ENCODE measurements at regions not wholly inside any gene's neighbourhood (a gene's known extent, or its start where the extent isn't known, plus 50 kb on each side); places are given as distances from the start of the nearest gene placed in this dataset.

DNA sequence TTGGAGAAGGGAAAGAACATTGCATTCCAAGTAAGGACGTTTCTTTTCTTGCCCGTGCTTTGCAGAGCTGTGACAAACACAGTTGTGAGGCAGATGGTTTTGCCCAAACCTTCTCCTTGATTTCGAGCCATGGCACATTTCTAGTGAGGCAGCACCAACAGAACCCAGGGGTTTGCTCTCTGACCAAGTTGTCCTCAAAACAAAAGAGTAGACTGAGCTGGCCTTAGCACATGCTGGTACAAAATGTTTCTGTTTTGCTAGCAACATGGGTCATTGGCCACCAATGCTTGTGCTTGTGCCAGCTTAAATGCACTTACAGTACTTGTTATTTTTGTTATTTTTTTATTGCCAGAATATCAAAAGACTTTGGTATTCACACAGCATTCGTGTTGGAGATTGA lies 328.8 kb downstream of the GADD45G start:
- no peak for DNase-seq (ENCODE audit: low read depth, low spot score)
- ChIA-PET RAD21 (ENCODE audit: low non-redundant PET in 1 of 2, low total read pairs in 2 of 2, uncharacterized antibody in 2 of 2, unreplicated experiment in 2 of 2) (no interaction called here), POLR2A (no interaction called here), CTCF (no interaction called here)
- H3K36me3 ChIP-seq (ENCODE audit: control insufficient read depth in 1 of 2, insufficient read depth in 2 of 2, low read length in 2 of 2): no peaks in the 10 kb centered on the region
- H3K79me2 ChIP-seq (ENCODE audit: insufficient read depth, low read length): no peaks in the 10 kb centered on the region
- no peak overlapping the region for H3K9ac ChIP-seq (ENCODE audit: low read length)
- no peak overlapping the region for H3K4me2 ChIP-seq (ENCODE audit: low read length)
- no peak overlapping the region for H3K4me3 ChIP-seq (replicated peaks in 1 of 2; ENCODE audit: low read depth in 1 of 2, low read length in 2 of 2)
- H2AFZ ChIP-seq (ENCODE audit: low read depth, low read length, poor library complexity, severe bottlenecking): no peak overlapping the region
- H4K20me1 ChIP-seq (ENCODE audit: insufficient read depth): no peaks in the 10 kb centered on the region
- no peaks in the 10 kb centered on the region for H3K9me2 ChIP-seq (ENCODE audit: insufficient read depth)
- intact Hi-C loops (cut with micrococcal nuclease): no loop called here
- no peaks in the 10 kb centered on the region for H3K4me1 ChIP-seq (ENCODE audit: control insufficient read depth in 1 of 2, insufficient read depth in 2 of 2, low read length in 2 of 2)
- H3K9me3 ChIP-seq (ENCODE audit: control insufficient read depth in 1 of 2, insufficient read depth in 1 of 2, low read depth in 1 of 2, low read length in 2 of 2): no peaks in the 10 kb centered on the region
- no peak for TF ChIP-seq POLR2AphosphoS5 (IDR thresholded peaks at IDR 0.05; ENCODE audit: low read depth, low read length)
- no peak for TF ChIP-seq TCF7L2 (IDR thresholded peaks at IDR 0.05; ENCODE audit: borderline replicate concordance, extremely low read depth, insufficient read depth, insufficient read length)
- TF ChIP-seq SP1 (IDR thresholded peaks at IDR 0.05; ENCODE audit: low read depth): no peak
- no peak for TF ChIP-seq EZH2phosphoT487 (IDR thresholded peaks at IDR 0.05; ENCODE audit: borderline replicate concordance)
- no peak for TF ChIP-seq RAD21 (IDR thresholded peaks at IDR 0.05; ENCODE audit: low read depth)
- no peak for TF ChIP-seq CBX3 (IDR thresholded peaks at IDR 0.05; ENCODE audit: low read depth)
- TF ChIP-seq SRF (IDR thresholded peaks at IDR 0.05; ENCODE audit: low read depth): no peak
- TF ChIP-seq POLR2A (IDR thresholded peaks at IDR 0.05; ENCODE audit: borderline replicate concordance, extremely low read depth, insufficient read depth, insufficient read length): no peak
- TF ChIP-seq, protein P1, sequence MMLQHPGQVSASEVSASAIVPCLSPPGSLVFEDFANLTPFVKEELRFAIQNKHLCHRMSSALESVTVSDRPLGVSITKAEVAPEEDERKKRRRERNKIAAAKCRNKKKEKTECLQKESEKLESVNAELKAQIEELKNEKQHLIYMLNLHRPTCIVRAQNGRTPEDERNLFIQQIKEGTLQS (IDR thresholded peaks at IDR 0.05): no peak
- no peak for TF ChIP-seq ELF1 (IDR thresholded peaks at IDR 0.05; ENCODE audit: borderline replicate concordance, low read depth)
- no peak for TF ChIP-seq ZNF274 (IDR thresholded peaks at IDR 0.05; ENCODE audit: low read depth, low read length)
- no peak for TF ChIP-seq FOSL1 (IDR thresholded peaks at IDR 0.05; ENCODE audit: low read depth)
- TF ChIP-seq SIN3A (IDR thresholded peaks at IDR 0.05; ENCODE audit: low read depth): no peak
- no peak for TF ChIP-seq EGR1 (IDR thresholded peaks at IDR 0.05; ENCODE audit: low read depth)
- no peak for TF ChIP-seq CEBPB (IDR thresholded peaks at IDR 0.05; ENCODE audit: low read depth)
- TF ChIP-seq ZFX (IDR thresholded peaks at IDR 0.05): no peak
- TF ChIP-seq, protein P2, sequence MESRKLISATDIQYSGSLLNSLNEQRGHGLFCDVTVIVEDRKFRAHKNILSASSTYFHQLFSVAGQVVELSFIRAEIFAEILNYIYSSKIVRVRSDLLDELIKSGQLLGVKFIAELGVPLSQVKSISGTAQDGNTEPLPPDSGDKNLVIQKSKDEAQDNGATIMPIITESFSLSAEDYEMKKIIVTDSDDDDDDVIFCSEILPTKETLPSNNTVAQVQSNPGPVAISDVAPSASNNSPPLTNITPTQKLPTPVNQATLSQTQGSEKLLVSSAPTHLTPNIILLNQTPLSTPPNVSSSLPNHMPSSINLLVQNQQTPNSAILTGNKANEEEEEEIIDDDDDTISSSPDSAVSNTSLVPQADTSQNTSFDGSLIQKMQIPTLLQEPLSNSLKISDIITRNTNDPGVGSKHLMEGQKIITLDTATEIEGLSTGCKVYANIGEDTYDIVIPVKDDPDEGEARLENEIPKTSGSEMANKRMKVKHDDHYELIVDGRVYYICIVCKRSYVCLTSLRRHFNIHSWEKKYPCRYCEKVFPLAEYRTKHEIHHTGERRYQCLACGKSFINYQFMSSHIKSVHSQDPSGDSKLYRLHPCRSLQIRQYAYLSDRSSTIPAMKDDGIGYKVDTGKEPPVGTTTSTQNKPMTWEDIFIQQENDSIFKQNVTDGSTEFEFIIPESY (IDR thresholded peaks at IDR 0.05; ENCODE audit: extremely low read depth, insufficient replicate concordance, low read length): no peak
- TF ChIP-seq JUND (IDR thresholded peaks at IDR 0.05): no peak
- peaks cover 64% of the 10 kb centered on the region for H3K27me3 ChIP-seq (ENCODE audit: insufficient read depth, low read length)
- no peak overlapping the region for H3K27ac ChIP-seq (ENCODE audit: low read depth, low read length)
- ATAC-seq: no peak
- BruUV-seq (replicated peaks): no TSS peak
